Upper lobe of right lung (tissue), 1 donor: ENCODE measurements at regions not wholly inside any gene's neighbourhood (a gene's known extent, or its start where the extent isn't known, plus 50 kb on each side); places are given as distances from the start of the nearest gene placed in this dataset.

Source experiments
- ATAC-seq: fragments of 200-7000 bp; cut with Tn5 transposase; one replicate; pipeline ENCODE4 v1.9.1; 2020; ENCODE audit warnings: mild to moderate bottlenecking, moderate library complexity
- DNase-seq: peaks from one replicate; pipeline ENCODE4 v3.0.0-alpha.2; 2020
- H3K27ac ChIP-seq: fragments of 200-600 bp; one replicate; pipeline ENCODE4 v1.8.0; 2022
- H3K27me3 ChIP-seq: fragments of 200-600 bp; one replicate; pipeline ENCODE4 v1.8.0; 2022; ENCODE audit warnings: mild to moderate bottlenecking
- H3K36me3 ChIP-seq: fragments of 200-600 bp; one replicate; pipeline ENCODE4 v1.8.0; 2022
- H3K4me1 ChIP-seq: fragments of 200-600 bp; one replicate; pipeline ENCODE4 v1.8.0; 2022
- H3K4me3 ChIP-seq: fragments of 200-600 bp; one replicate; pipeline ENCODE4 v1.8.0; 2022; ENCODE audit warnings: mild to moderate bottlenecking
- H3K9me3 ChIP-seq: fragments of 200-600 bp; one replicate; pipeline ENCODE4 v1.8.0; 2022
- CTCF ChIP-seq: fragments of 200-600 bp; IDR thresholded peaks from one replicate; pipeline ENCODE4 v1.8.0; 2022; ENCODE audit warnings: antibody characterized with exemption
- intact Hi-C: fragments of 100-400 bp; cut with DNase I; formaldehyde crosslinking; loops from one replicate; pipeline ENCODE4 v1.11.0; 2022
- donor health status: DM: no; HTN: yes; CAD: no; lungs with severe emphysema.

- Histone ChIP-seq H3K27ac (no peak overlapping the region), H3K36me3 (no peaks in the 10 kb centered on the region), H3K27me3 (peaks cover 65% of the 10 kb centered on the region), H3K4me3 (no peak overlapping the region), H3K9me3 (no peaks in the 10 kb centered on the region), H3K4me1 (no peaks in the 10 kb centered on the region)
- ATAC-seq (peak; percentile 82), DNase-seq (no peak)
- peak; percentile 62 for TF ChIP-seq CTCF
- intact Hi-C loops, result no loop called here
Observed at GRCh38 chr7:21253740-21254687, 173.9 kb upstream of the SP4 start.

- no peaks in the 10 kb centered on the region for H3K9me3 ChIP-seq
- no peak overlapping the region for H3K4me3 ChIP-seq
- no peaks in the 10 kb centered on the region for H3K4me1 ChIP-seq
- no peak overlapping the region for H3K27ac ChIP-seq
- peak; percentile 52 for TF ChIP-seq CTCF
- no peaks in the 10 kb centered on the region for H3K36me3 ChIP-seq
- intact Hi-C loops, result no loop called here
- peaks cover 48% of the 10 kb centered on the region for H3K27me3 ChIP-seq
- no peak for ATAC-seq
- DNase-seq, result no peak
Observed at GRCh38 chr7:21256310-21256877, 171.5 kb upstream of the SP4 start.

- Histone ChIP-seq H3K4me1 (no peaks in the 10 kb centered on the region), H3K27me3 (peaks cover 8% of the 10 kb centered on the region), H3K27ac (no peak overlapping the region), H3K4me3 (no peak overlapping the region), H3K36me3 (no peaks in the 10 kb centered on the region), H3K9me3 (no peaks in the 10 kb centered on the region)
- TF ChIP-seq CTCF, result no peak
- DNase-seq, result no peak
- intact Hi-C loops, result loop anchor here (10.0 kb wide), 1 partner anchor 244 kb away; no protein-coding TSS in a partner anchor
- no peak for ATAC-seq
Observed at GRCh38 chr7:21260939-21261338, 166.9 kb upstream of the SP4 start.

- Histone ChIP-seq H3K27ac (no peak overlapping the region), H3K36me3 (no peaks in the 10 kb centered on the region), H3K9me3 (no peaks in the 10 kb centered on the region), H3K4me1 (no peaks in the 10 kb centered on the region), H3K27me3 (peaks cover 8% of the 10 kb centered on the region), H3K4me3 (no peak overlapping the region)
- peak; percentile 43 for TF ChIP-seq CTCF
- no peak for DNase-seq
- peak; percentile 75 for ATAC-seq
- intact Hi-C loops, result loop anchor here (10.0 kb wide), 1 partner anchor 243 kb away; no protein-coding TSS in a partner anchor
Observed at GRCh38 chr7:21261627-21262594, 166.0 kb upstream of the SP4 start.

- ATAC-seq (no peak), DNase-seq (no peak)
- Histone ChIP-seq H3K36me3 (no peaks in the 10 kb centered on the region), H3K9me3 (no peaks in the 10 kb centered on the region), H3K27me3 (no peaks in the 10 kb centered on the region), H3K4me3 (no peak overlapping the region), H3K4me1 (no peaks in the 10 kb centered on the region), H3K27ac (no peak overlapping the region)
- TF ChIP-seq CTCF, result no peak
- intact Hi-C loops, result loop anchor here (10.0 kb wide), 1 partner anchor 236 kb away; no protein-coding TSS in a partner anchor
Observed at GRCh38 chr7:21269021-21269420, 158.9 kb upstream of the SP4 start.
